Fibroblast of lung (primary cell): ENCODE measurements at regions not wholly inside any gene's neighbourhood (a gene's known extent, or its start where the extent isn't known, plus 50 kb on each side); places are given as distances from the start of the nearest gene placed in this dataset.

Experiments used
- EZH2 ChIP-seq: IDR thresholded peaks from 2 replicates; pipeline ENCODE4 v1.5.1; 2012; ENCODE audit warnings: low read length, control low read depth, mild to moderate bottlenecking; ENCODE audit errors: missing control alignments
- TF ChIP-seq, protein P1 (sequence below), 2 donors: IDR thresholded peaks in 1 of 2; conservative IDR thresholded peaks in 1 of 2; 1 replicate in 1 of 2; 2 replicates in 1 of 2; pipeline ENCODE4 v1.5.1; 2011 to 2012; ENCODE audit warnings: low read length in 2 of 2, control low read depth in 1 of 2, inconsistent platforms in 1 of 2, low read depth in 1 of 2, mild to moderate bottlenecking in 1 of 2

DNA sequence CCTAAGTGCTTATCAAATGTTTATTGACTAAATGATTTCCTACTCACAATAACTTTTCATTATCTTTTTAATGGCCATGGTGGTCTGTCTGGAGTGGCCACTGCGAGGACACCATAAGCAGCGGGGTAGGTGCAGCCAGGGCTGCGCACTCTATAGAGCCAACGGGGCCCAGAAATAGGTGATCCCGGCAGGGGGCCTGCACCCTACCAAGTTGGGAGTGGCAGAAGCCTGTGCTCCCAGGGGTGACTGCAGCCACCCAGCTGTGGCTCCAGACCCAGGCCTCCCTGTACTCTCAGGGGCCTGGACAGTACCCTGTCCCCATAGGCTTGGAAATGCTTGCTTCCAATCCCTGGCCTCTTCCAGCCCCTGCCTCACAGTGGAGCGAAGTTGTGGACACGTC is 426.4 kb upstream of the FAT3 start:
- TF ChIP-seq, protein P1, sequence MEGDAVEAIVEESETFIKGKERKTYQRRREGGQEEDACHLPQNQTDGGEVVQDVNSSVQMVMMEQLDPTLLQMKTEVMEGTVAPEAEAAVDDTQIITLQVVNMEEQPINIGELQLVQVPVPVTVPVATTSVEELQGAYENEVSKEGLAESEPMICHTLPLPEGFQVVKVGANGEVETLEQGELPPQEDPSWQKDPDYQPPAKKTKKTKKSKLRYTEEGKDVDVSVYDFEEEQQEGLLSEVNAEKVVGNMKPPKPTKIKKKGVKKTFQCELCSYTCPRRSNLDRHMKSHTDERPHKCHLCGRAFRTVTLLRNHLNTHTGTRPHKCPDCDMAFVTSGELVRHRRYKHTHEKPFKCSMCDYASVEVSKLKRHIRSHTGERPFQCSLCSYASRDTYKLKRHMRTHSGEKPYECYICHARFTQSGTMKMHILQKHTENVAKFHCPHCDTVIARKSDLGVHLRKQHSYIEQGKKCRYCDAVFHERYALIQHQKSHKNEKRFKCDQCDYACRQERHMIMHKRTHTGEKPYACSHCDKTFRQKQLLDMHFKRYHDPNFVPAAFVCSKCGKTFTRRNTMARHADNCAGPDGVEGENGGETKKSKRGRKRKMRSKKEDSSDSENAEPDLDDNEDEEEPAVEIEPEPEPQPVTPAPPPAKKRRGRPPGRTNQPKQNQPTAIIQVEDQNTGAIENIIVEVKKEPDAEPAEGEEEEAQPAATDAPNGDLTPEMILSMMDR (conservative IDR thresholded peaks at IDR 0.05 in 1 of 2, IDR thresholded peaks at IDR 0.05 in 1 of 2; ENCODE audit: low read depth in 1 of 2, low read length in 2 of 2) = no peak
- no peak for TF ChIP-seq EZH2
